Activated T-cell treated with anti-CD3 and anti-CD28 coated beads for 1 hour (primary cell): ENCODE measurements at regions not wholly inside any gene's neighbourhood (a gene's known extent, or its start where the extent isn't known, plus 50 kb on each side); places are given as distances from the start of the nearest gene placed in this dataset.

Source experiments
- DNase-seq: peaks from one replicate; pipeline ENCODE4 v3.0.0-alpha.2; 2020; ENCODE audit warnings: low read depth

DNA sequence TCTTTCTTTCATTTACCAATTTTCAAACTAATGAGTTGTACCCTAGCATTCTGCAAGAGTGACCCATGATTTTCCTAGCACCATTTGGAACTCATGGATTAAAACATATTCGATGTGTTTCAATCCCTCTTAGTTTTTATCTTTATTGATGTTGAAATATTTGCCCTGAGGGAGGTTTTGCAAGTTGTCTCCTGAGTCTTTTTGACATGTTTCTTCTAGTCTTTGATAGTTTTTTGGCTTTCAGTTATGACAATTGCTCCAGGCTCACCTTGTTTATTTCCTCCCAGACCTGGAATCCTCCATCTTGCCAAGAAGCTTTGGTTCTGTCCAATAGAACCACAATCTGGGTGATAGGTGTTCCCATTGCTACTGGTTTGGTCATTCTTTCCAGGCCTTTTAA lies 327.8 kb downstream of the WDR11 start:
- no peak for DNase-seq

- no peak for DNase-seq
Observed at GRCh38 chr10:121182219-121182618, 331.1 kb downstream of the WDR11 start.

- no peak for DNase-seq
Observed at GRCh38 chr10:121183236-121183635, 332.1 kb downstream of the WDR11 start.

DNA sequence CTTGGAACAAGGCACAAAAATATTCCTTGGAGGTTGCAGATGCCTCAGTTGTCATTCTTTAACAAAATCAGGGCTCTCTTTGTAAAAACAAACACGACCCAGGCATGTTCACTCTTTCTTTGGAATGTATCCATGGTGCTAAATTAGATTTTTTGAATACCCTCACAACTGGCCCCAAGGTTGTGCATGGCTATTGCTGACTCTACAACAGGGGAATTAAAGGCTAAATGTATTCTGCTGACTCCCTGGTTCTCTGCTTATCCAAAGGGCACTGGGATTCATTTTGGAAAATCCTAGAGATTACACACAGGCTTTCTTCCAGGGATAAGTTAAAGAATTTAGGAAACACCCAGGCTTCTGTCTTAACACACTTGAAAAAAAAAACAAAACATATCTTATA lies 332.5 kb downstream of the WDR11 start:
- no peak for DNase-seq

DNA sequence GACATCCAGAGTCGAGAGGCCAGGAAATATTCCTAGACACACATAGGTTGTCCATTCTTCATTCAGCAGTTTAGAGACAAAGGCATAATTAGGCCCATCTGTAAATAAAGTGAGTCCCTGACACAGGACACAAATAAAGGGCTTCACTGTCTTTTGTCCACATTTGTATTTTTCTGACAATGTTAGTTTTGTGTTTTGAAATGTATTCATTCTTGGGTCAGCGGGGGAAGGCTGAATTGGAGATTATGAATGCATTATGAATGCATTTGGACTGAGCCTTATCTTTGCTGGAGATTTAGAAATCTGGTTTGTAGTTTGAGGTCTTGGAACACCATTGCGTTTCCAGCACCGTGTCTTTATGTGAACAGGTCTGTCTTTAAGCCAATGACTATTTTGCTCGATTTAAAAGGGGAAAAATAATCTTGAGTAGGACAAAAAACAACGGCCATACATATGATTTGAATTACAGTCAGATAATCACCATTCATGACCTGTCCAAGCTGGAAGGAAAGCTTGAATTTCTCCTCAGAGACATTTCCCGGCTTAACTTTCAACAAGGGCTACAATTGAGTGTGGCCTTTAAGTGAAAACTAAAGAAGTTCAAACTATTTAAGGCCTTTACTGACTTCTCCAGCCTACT lies 334.8 kb downstream of the WDR11 start:
- DNase-seq = no peak

DNA sequence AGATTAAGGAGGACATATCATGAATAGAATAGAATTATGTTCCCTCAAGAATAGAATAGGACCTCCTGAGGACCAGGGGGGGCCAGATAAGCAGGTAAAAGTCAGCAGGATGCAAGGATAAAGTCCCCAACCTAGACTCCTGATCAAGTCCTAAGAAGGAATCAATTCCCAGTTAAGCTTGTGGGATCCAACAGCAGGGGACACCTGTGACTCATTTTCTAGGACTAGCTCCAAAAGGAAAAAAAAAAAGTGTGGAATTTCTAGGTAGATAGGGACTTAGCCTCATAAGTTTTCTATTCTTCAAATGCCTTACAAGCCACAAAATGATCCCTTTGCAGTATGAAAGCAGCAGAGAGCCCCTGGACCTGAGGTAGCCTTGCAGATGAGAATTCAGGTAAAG lies 336.2 kb downstream of the WDR11 start:
- no peak for DNase-seq

GRCh38 chr10:121188005-121188404 lies 336.8 kb downstream of the WDR11 start:
- no peak for DNase-seq

DNA sequence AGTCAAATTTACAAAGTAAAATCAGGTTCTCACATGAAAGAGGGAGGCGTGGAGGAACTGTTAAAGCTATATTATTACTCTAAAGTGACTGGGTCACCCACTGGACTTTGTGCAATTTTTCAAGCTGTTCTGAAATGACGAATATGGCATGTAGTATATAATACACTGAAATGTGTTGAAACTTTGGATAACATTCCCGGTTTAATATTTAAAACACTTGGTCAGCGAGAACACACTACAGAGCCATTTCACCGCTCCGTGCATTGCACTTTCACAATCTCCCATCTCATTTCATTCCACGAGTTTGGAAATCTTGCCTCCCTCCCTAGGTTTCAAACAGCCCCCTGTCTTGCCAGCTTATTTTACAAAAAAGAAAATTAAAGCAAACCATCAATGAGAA lies 337.9 kb downstream of the WDR11 start:
- DNase-seq = no peak

GRCh38 chr10:121194696-121195523 lies 343.7 kb downstream of the WDR11 start:
- DNase-seq = no peak

DNA sequence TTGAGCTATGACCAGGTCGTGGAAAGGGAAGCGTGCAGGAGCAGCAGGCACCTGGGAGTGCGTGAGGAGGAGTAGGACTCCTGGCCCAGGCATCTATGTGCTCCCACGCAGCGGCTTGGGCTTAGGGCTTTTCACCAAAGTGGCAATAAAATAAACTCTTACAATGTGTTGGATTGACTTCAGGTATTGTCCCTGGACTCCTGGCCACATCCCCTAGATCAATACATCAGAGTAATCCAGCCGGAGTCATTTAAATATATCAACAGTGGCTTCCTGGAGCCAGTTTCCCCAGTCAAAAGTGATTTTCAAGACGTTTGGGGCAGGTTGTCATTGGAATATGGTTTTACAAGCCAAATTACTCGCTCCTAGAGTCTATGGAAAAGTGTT lies 344.4 kb downstream of the WDR11 start:
- no peak for DNase-seq

- DNase-seq = no peak
Observed at GRCh38 chr10:121199081-121199480, 347.9 kb downstream of the WDR11 start.

GRCh38 chr10:121205625-121206024 lies 354.5 kb downstream of the WDR11 start:
- DNase-seq = no peak

GRCh38 chr10:121211446-121211845 lies 360.3 kb downstream of the WDR11 start:
- no peak for DNase-seq

- no peak for DNase-seq
Observed at GRCh38 chr10:121213437-121213836, 362.3 kb downstream of the WDR11 start.

GRCh38 chr10:121216295-121216694 lies 365.1 kb downstream of the WDR11 start:
- DNase-seq = no peak

DNA sequence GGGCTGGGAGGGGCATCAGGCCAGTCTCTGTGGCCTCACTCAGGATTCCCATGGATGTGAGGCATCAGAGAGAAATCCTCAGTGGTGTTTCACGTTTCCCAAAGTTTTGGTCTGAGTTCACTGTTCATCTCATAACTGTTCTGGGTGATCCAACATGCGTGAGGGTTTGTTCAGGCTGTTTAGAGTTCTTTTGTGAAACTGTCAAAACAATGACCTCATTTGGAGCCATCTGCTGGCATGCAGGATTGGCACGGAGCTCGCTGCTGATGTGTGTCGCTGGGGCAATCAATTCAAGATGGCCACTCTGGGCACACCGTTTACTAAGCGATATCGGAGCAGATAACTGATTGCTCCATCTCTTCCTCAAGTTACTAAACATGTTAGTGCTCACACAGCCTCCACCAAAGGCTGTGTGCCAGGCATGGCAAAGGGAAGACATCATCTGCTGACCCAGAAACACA lies 365.6 kb downstream of the WDR11 start:
- DNase-seq = no peak

DNA sequence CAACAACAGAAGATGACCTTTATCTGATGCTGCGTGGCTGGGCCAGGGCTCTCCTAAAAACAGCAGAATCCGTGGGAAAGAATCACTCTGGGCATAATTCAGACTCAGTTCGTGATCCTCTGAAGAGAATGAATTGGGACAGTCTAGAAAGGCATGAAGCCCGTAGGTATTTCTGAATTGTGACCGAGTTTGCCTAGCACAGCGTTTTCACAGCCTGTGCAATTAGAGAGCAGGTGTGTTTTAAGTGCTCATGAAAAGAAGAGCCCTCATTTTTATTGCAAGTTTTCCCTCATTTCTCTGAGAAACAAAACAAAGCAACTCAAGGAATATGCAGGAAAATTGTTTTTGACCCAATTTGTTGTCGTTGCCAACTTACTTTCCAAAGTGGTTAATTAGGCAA lies 366.2 kb downstream of the WDR11 start:
- no peak for DNase-seq

GRCh38 chr10:121221072-121221471 lies 369.9 kb downstream of the WDR11 start:
- DNase-seq = no peak

GRCh38 chr10:121221991-121222390 lies 370.8 kb downstream of the WDR11 start:
- DNase-seq = no peak

- no peak for DNase-seq
Observed at GRCh38 chr10:121222842-121223241, 371.7 kb downstream of the WDR11 start.

DNA sequence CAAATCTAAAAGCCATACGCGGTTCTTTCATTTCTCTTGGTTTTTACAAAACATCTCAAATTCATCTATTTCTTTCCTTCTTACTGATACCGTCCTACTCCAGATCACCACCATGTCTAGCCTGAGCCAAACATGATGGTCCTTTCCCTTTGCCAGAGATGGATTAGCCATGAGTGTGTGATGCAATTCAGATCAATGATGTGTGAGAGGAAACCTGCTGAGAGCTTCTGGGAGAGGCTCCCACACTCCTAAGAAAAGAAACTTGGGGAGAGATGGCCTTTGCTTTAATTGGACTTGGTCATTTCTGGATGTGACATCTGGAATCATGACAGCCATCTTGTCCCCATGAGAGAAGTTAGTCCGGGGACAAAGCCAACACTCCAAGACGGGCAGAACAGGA lies 367.2 kb downstream of the FGFR2 start:
- DNase-seq = no peak

GRCh38 chr10:121232494-121232893 lies 365.8 kb downstream of the FGFR2 start:
- DNase-seq = no peak

DNA sequence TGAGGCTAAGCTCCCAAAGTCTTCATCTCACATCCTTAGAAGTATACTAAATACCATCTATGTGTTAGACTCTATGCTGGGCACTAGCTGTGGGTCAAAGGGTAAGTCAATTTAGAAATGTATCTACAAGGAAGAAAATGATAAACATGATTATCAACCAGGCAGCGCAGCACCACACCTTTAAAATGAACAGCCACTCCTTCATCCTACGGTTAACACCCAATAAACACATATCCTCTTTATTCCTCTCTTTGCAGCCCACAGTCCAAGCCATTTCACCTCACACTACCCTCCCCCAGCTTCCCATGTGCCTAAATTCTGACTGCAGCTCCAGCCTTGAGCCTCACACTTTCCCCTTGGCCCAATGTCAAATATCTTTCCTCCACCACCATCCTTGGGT lies 362.6 kb downstream of the FGFR2 start:
- no peak for DNase-seq

GRCh38 chr10:121236621-121237020 lies 361.6 kb downstream of the FGFR2 start:
- DNase-seq = no peak
